ENCODE measurements at regions not wholly inside any gene's neighbourhood (a gene's known extent, or its start where the extent isn't known, plus 50 kb on each side); places are given as distances from the start of the nearest gene placed in this dataset.

DNA sequence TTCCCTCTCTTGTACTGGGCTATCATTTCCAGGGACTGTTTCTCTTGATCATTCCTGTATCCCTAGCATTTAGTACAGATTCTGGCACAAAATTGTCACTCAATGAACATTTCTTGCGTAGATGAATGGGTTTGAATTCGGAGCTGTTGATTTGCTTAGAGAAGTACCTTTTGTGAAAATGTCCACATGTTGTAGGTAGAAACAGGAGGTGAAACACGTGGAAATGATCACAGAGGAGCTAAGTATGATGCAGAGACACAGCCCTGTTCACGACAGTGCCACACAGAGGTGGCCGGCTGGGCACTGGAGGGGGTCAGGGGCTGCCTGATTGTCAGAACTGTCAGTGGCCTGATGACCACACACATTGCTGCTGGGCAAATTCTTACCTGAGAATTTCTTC lies 196.1 kb upstream of the PRKCQ start:
- H3K27ac ChIP-seq = no peak overlapping the region
- no peak for TF ChIP-seq ZFX (IDR thresholded peaks at IDR 0.05; ENCODE audit: borderline replicate concordance)
- TF ChIP-seq, protein P1, sequence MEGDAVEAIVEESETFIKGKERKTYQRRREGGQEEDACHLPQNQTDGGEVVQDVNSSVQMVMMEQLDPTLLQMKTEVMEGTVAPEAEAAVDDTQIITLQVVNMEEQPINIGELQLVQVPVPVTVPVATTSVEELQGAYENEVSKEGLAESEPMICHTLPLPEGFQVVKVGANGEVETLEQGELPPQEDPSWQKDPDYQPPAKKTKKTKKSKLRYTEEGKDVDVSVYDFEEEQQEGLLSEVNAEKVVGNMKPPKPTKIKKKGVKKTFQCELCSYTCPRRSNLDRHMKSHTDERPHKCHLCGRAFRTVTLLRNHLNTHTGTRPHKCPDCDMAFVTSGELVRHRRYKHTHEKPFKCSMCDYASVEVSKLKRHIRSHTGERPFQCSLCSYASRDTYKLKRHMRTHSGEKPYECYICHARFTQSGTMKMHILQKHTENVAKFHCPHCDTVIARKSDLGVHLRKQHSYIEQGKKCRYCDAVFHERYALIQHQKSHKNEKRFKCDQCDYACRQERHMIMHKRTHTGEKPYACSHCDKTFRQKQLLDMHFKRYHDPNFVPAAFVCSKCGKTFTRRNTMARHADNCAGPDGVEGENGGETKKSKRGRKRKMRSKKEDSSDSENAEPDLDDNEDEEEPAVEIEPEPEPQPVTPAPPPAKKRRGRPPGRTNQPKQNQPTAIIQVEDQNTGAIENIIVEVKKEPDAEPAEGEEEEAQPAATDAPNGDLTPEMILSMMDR (IDR thresholded peaks at IDR 0.05) = no peak

DNA sequence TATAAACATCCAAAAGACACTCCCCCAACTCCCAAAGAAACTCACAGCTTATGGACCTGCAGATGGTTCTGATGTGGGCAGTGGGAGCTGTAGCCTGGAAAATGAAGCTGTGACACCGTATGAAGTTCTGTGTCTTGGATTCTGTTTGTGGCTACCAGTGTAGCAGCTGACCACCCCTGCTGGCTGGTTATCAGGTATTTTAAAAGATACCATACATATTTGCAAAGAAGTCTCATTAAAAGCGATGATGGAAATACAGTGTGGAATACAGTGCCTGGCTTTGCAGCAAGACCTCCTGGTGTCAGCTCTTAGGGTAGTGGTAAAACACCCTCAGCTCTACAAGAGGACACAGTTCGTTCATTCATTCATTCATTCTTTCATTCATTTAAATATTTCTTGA lies 194.3 kb upstream of the PRKCQ start:
- no peak overlapping the region for H3K27ac ChIP-seq
- TF ChIP-seq, protein P1 (IDR thresholded peaks at IDR 0.05) = no peak
- no peak for TF ChIP-seq ZFX (IDR thresholded peaks at IDR 0.05; ENCODE audit: borderline replicate concordance)

DNA sequence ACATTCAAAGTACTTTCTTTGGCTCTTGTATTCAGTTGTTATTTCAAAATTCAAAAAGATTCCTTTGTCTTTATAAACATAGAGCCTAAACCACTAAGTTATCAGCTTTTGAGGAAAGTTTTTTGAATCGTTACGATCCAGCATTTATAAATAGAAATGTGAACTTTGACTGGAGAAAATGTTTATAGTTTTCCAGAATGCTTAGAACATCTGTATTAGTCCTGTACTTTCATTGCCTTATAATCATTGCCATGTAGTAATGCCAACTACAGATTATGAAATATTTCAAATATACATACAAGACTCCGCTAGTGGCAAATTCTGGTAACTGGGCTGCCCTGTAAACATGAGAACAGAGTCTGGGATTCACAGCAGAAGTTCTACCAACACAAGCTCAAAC lies 191.3 kb upstream of the PRKCQ start:
- H3K27ac ChIP-seq = no peak overlapping the region
- no peak for TF ChIP-seq ZFX (IDR thresholded peaks at IDR 0.05; ENCODE audit: borderline replicate concordance)

DNA sequence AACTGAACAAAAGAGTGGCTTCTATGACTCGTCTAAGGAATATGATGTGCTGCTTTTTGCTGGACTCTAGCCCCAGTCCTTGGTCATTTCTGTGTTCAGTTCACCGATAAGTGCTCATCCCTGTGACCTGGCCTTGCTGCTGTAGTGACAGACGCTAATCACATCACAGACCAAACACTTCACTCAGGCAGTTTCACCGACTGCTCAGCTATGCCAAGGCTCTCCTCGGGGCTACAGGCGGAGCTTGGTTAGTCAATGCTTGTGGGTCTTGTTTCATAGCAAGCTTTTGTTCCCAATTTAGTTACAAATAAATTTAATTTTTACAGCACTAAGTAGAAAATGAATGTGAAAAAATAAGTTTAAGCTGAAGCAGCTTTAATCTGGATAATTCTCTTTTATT lies 190.8 kb upstream of the PRKCQ start:
- H3K27ac ChIP-seq = no peak overlapping the region
- TF ChIP-seq, protein P1 (IDR thresholded peaks at IDR 0.05) = no peak
- no peak for TF ChIP-seq ZFX (IDR thresholded peaks at IDR 0.05; ENCODE audit: borderline replicate concordance)

DNA sequence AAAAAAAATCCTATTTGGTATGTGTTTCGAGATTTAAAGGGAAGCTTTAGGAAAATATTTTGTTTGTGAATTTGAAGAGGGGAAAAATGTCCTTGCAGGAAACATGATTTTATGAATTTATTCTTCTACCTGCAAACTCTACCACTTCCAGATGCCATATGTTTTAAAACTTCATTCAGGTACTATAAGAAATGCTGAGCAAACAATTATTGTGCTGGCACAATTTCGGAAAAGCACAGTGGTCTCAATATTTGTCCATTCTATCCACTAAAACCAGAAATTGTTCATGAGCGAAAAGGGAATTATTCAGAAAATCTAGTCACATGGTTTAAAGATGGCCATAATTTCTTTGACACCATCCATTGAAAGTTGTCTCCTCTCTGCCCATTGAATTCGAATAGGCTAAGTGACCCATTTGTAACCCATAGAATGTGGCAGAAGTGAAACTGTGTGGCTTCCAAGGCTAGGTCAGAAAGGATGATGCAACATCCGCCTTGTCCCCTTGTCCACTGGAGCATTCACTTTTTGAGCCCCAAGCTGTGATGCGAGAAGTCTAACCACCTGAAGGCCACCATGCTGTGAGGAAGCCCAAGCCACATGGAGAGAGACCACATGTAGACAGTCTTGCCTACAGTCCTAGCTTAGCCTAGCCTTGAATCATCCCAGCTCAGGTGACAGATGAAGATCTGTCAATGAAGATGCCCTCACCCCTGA lies 189.8 kb upstream of the PRKCQ start:
- TF ChIP-seq, protein P1 (IDR thresholded peaks at IDR 0.05) = no peak
- TF ChIP-seq ZFX (IDR thresholded peaks at IDR 0.05; ENCODE audit: borderline replicate concordance) = no peak
- H3K27ac ChIP-seq = no peak overlapping the region

DNA sequence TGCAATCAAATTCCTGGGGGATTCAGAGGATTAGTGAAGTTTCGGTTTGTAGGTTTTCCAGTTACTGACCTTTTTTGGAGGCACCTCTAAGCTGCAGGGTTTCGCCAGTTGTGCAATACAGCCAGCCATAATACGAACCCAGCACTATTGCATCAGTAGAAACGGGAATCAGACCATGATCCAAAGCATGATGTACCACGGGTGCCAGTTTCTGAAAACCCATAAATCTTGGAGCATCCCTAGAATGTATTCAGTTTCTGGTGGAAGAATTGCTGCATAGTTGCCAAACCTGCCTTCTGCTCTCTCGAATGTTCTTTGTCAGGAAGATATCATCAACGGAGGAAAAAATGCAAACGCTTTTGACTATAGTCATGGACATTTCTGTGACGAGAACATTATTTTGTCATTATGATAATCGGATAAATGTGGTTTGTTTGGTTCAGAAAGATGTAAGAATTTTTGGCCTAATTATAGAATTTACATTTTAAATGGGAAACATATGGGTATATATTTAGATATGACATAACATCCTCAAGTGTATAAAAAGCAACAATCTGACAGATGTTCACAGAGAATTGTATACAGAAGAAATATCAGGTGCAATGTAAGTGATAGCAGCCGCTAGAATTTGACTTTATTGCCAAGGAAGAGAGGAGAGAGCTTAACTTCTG lies 186.2 kb upstream of the PRKCQ start:
- H3K27ac ChIP-seq = no peak overlapping the region
- no peak for TF ChIP-seq ZFX (IDR thresholded peaks at IDR 0.05; ENCODE audit: borderline replicate concordance)
- TF ChIP-seq, protein P1 (IDR thresholded peaks at IDR 0.05) = no peak

DNA sequence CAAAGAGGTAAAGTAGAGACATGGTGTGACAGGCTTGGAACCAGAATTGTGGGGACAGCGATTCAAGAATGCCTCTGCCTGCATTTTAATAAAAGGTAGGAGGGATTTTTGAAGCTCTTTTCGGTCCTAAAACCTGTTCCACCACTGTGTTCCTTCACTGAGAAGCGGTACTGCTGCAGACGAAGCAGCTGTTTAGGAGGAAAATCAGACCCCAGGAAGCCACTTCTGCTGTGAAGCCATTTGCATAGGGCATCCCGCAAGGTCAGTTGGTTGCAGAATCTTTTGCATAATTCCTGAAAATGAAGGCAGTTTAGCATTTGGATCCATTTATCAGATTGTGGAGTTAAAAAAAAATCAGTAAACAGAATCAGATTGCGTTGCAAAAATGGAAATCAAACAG lies 183.3 kb upstream of the PRKCQ start:
- no peak overlapping the region for H3K27ac ChIP-seq
- TF ChIP-seq, protein P1 (IDR thresholded peaks at IDR 0.05) = no peak
- no peak for TF ChIP-seq ZFX (IDR thresholded peaks at IDR 0.05; ENCODE audit: borderline replicate concordance)
